ENCODE measurements at regions not wholly inside any gene's neighbourhood (a gene's known extent, or its start where the extent isn't known, plus 50 kb on each side); places are given as distances from the start of the nearest gene placed in this dataset.

DNA sequence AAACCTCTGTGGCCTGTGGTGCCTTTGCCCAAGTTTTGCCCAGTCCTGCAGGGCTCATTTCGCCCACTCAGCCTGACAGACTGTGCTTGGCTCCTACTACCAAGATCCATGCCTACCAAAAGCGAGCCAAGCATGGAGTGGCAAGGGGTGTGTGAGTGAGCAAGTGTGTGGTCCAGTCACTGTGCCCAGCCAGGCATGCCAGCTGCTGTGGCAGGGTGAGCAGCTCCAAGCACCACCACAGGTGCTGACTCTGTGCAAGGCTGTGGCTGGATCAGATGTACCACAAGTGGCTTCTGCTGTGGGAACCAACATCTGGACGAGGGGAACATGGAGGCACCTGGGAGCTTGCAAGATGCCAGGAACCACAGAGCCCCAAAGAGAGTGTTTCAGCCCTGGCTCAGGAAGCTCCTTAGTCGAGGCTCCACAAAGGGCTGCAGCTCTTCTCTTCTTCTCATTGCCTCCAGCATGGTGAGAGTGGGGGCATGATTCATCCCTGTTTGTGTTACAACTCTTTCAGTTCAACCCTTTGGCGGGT, 1564.2 kb upstream of the MIR17HG start:
- no peak for DNase-seq

DNA sequence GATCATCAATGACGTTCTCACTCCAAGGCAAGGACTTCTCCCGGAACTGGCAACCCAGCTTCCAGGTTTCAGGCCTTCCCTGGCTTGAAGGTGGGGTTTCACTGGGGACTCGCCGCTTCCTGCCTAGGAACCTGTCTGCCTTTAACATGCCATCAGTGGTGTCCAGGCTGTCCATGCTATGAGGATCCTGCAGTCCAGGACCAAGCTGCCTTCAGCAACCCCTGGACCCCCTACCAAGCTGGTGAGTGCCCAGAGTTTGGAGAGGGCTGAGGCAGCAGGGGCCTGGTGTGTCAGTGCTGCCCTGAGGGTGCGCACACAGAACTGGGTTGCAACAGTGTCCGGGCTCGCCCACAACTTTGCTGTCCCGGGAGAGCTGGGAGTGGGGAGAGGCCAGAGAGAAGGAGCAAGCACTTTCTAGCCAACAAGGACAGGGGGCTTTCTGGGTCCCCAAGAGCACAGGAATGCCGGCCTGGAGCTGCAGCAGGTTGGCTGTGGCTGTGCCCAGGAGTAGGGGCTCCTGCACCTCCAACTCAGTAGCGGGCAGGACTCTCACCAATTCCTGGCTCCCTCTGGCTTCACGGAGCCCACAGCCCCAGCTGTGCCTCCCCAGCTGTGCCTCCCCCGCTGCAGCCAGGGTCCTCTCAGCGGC, 1563.2 kb upstream of the MIR17HG start:
- no peak for DNase-seq

DNA sequence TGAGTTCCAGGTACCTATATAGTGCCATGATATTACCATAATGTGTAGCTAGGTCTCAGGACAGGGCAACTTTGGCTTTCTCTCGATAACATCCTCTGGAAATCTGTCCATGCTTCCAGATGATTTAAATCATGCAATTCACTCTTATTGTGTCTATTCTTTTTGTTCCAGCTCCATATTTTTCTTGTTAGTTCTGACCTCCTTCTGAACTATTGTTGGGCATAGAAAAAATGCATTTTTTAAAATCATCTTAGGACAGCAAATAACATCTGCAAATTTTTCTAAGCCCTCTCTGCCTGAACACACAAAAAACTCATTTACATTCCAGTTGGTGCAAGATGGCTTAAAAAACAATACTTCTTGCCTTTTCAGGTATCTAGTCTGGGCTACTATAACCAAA, 1561.0 kb upstream of the MIR17HG start:
- DNase-seq: no peak

GRCh38 chr13:89790696-89791095, 1556.8 kb upstream of the MIR17HG start:
- no peak for DNase-seq

GRCh38 chr13:89791971-89792630, 1555.4 kb upstream of the MIR17HG start:
- no peak for DNase-seq

GRCh38 chr13:89796196-89796595, 1551.3 kb upstream of the MIR17HG start:
- no peak for DNase-seq

GRCh38 chr13:89803839-89804238, 1543.6 kb upstream of the MIR17HG start:
- no peak for DNase-seq

- no peak for DNase-seq
Observed at GRCh38 chr13:89806594-89806993, 1540.9 kb upstream of the MIR17HG start.

- DNase-seq: no peak
Observed at GRCh38 chr13:89812856-89813255, 1534.6 kb upstream of the MIR17HG start.

DNA sequence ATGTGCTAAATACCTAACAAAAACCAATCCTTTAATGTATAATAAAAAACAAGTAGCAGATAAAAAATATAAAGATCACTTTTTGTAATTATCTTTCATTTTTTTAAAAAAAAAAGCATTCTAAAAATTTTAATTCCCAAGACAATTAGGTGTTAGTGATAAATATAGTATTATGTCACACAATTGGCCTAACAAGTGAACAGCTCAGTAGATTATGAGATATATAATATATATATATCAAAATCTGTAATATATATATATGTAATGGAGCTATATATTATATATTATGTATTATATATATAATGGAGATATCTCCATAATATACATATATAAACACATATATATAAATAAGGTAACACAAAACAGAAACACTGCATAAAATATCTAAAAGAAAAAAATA, 1531.1 kb upstream of the MIR17HG start:
- no peak for DNase-seq

- no peak for DNase-seq
Observed at GRCh38 chr13:89822467-89822866, 1525.0 kb upstream of the MIR17HG start.

DNA sequence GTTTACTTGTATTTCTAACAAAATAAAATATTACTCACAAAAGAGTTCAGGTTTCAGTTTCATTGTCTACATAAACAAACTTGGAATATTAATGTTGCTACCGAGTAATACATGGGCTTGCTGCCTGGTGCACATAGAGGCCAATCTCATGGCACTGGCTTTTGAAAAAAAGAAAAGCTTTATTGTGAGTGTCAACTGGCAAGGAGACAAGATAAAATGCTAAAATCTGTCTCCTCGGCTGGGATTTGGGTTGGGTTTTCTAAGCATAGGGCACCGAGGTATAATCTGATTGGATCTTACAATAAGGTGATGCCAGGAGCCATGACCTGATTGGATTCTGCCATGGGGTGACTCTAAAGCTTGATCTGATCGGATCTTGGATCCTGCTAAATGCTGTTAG, 1519.9 kb upstream of the MIR17HG start:
- DNase-seq: no peak

DNA sequence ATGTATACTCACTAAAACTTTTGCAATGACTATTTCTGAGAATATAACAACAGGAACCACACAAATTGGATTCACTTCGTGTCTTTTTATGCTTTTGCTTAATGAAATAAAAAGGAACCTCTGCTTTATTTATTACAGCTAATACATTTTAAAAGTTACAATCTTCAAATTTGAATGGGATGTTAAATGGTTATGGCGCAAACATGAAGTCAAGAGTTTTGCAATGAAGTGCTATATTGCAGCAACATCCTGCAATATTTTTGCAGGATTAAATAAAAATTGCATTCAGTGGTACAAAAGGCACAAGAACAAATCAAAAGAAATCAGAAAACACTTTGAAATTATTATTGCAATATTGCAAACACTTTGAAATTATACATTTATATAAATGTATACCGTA, 1519.0 kb upstream of the MIR17HG start:
- no peak for DNase-seq

DNA sequence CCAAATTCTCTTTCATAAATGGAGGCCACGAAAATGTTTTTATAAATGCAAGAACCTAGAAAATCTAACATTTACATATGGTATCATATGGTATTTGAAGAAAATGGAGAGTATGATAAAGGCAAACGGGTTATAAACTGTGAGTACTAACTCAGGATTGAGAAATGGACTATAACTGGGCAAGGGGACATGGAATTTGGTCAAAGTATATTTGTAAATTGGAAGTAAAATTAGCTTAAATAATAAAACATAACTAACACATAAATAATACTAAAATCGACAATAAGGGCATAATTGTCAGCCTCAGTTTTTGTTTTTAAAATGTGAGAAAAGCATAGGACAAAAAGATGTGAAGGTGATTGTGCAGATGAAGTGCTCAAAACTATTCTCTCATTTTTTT, 1516.3 kb upstream of the MIR17HG start:
- DNase-seq: no peak

GRCh38 chr13:89832827-89833226, 1514.7 kb upstream of the MIR17HG start:
- DNase-seq: no peak

- no peak for DNase-seq
Observed at GRCh38 chr13:89843621-89844020, 1503.9 kb upstream of the MIR17HG start.

GRCh38 chr13:89845874-89846273, 1501.6 kb upstream of the MIR17HG start:
- no peak for DNase-seq

- DNase-seq: no peak
Observed at GRCh38 chr13:89846926-89847585, 1500.4 kb upstream of the MIR17HG start.

- DNase-seq: no peak
Observed at GRCh38 chr13:89852570-89852969, 1494.9 kb upstream of the MIR17HG start.

GRCh38 chr13:89856512-89856911, 1491.0 kb upstream of the MIR17HG start:
- no peak for DNase-seq

GRCh38 chr13:89857502-89857901, 1490.0 kb upstream of the MIR17HG start:
- DNase-seq: no peak

- no peak for DNase-seq
Observed at GRCh38 chr13:89862011-89862690, 1485.3 kb upstream of the MIR17HG start.

DNA sequence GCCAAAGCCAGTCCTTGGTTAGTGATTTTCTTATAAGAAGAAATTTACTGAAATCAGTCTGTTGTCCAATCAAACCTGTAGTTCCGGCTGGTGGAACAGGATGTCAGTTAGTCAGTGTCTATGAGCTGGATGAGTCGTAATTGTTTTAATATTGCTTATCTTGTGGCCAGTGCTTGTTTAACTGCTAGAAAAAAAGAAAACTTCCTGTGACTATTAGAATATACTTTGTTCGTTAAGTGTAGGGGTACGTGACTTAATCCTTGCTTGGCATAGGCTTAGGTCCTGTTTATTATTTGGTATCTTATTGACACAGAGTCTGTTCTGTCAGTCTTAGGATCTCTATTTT, 1484.8 kb upstream of the MIR17HG start:
- DNase-seq: no peak
